ENCODE measurements at regions not wholly inside any gene's neighbourhood (a gene's known extent, or its start where the extent isn't known, plus 50 kb on each side); places are given as distances from the start of the nearest gene placed in this dataset.

DNA sequence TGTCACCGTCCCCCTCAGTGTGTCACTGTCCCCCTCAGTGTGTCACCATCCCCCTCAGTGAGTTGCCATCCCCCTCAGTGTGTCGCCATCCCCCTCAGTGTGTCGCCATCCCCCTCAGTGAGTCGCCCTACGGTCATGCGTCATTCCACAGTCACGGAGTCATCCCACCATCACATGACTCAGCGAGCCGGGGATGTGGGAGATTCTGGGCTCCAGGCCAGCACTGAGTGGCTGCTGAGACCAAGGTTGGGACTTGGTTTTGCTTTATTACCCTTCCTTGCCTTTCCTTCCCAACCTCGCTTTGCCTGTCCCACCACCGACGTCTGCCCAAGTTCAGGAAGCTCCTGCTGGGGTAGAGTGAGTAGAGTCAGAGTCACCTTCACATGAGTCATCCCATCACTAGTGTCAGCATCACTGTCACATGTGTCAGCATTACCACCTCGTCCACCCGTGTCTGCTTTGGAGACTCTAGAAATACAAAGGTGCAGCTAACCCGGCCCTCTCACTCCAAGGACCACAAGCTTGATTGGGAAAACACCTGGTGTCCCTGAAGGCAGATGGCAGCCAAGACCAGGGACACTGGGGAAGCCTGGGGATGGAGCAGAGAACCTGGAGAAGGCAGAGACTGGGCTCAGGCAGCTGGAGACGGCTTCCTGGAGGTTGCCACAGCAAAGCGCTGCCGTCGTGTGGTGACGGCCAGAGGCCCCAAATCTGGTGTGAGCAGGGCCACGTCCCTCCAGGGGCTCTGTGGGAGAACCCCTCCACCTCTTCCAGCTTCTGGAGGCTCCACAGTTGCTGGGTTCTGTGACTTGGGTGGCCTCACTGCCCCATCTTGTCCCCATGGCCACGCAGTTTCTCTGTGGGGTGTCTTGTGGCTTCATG, 485.2 kb upstream of the SALL3 start:
- H3K27ac ChIP-seq = no peak overlapping the region
- DNase-seq (ENCODE audit: extremely low spot score in 2 of 2) = no peak
- no peaks in the 10 kb centered on the region for H3K27me3 ChIP-seq
- no peak overlapping the region for H3K4me3 ChIP-seq
- H3K9me3 ChIP-seq = no peaks in the 10 kb centered on the region
- intact Hi-C loops (cut with DNase I) = no loop called here
- H3K4me1 ChIP-seq = peaks cover 8% of the 10 kb centered on the region
- TF ChIP-seq, protein P1, sequence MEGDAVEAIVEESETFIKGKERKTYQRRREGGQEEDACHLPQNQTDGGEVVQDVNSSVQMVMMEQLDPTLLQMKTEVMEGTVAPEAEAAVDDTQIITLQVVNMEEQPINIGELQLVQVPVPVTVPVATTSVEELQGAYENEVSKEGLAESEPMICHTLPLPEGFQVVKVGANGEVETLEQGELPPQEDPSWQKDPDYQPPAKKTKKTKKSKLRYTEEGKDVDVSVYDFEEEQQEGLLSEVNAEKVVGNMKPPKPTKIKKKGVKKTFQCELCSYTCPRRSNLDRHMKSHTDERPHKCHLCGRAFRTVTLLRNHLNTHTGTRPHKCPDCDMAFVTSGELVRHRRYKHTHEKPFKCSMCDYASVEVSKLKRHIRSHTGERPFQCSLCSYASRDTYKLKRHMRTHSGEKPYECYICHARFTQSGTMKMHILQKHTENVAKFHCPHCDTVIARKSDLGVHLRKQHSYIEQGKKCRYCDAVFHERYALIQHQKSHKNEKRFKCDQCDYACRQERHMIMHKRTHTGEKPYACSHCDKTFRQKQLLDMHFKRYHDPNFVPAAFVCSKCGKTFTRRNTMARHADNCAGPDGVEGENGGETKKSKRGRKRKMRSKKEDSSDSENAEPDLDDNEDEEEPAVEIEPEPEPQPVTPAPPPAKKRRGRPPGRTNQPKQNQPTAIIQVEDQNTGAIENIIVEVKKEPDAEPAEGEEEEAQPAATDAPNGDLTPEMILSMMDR (IDR thresholded peaks at IDR 0.05) = no peak
- no peak for TF ChIP-seq POLR2A (IDR thresholded peaks at IDR 0.05)
- no peak for TF ChIP-seq POLR2AphosphoS5 (IDR thresholded peaks at IDR 0.05; ENCODE audit: insufficient read depth in 1 of 2, low read depth in 1 of 2)
- no peaks in the 10 kb centered on the region for H3K36me3 ChIP-seq

DNA sequence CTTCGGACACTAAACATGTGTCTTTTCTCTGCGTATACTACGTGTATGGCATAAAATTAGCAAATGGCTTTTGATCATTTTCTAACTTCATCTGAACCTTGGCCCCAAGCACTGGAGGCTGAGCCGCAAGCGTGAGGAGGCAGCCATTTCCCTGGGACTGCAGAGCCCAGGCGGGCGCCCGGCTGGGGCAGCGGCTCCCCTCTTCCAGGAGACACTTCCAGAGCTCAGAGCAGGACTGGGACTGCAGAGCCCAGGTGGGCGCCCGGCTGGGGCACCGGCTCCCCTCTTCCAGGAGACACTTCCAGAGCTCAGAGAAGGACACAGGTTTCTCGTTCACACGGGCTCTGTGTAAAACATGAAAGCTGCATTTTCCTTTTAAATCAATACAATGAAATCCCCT, 484.1 kb upstream of the SALL3 start:
- TF ChIP-seq, protein P1 (IDR thresholded peaks at IDR 0.05) = no peak
- TF ChIP-seq POLR2AphosphoS5 (IDR thresholded peaks at IDR 0.05; ENCODE audit: insufficient read depth in 1 of 2, low read depth in 1 of 2) (no peak), POLR2A (IDR thresholded peaks at IDR 0.05) (no peak)
- no peak for DNase-seq (ENCODE audit: extremely low spot score in 2 of 2)
- intact Hi-C loops (cut with DNase I) = no loop called here
- Histone ChIP-seq H3K27ac (peak overlapping the region; percentile 13), H3K9me3 (no peaks in the 10 kb centered on the region), H3K27me3 (no peaks in the 10 kb centered on the region), H3K4me1 (peaks cover 8% of the 10 kb centered on the region), H3K4me3 (no peak overlapping the region), H3K36me3 (no peaks in the 10 kb centered on the region)

- Histone ChIP-seq H3K27ac (peak overlapping the region; percentile 13), H3K36me3 (no peaks in the 10 kb centered on the region), H3K9me3 (no peaks in the 10 kb centered on the region), H3K27me3 (no peaks in the 10 kb centered on the region), H3K4me1 (peaks cover 8% of the 10 kb centered on the region), H3K4me3 (no peak overlapping the region)
- intact Hi-C loops (cut with DNase I) = no loop called here
- DNase-seq (ENCODE audit: extremely low spot score in 2 of 2) = no peak
- TF ChIP-seq POLR2AphosphoS5 (IDR thresholded peaks at IDR 0.05; ENCODE audit: insufficient read depth in 1 of 2, low read depth in 1 of 2) = peak in 1 of 2 donors; percentile 43
- no peak for TF ChIP-seq POLR2A (IDR thresholded peaks at IDR 0.05)
Measured at GRCh38 chr18:78496079-78496478, 483.5 kb upstream of the SALL3 start.

GRCh38 chr18:78497641-78498040, 482.0 kb upstream of the SALL3 start:
- no peaks in the 10 kb centered on the region for H3K27me3 ChIP-seq
- no peak for DNase-seq (ENCODE audit: extremely low spot score in 2 of 2)
- H3K4me3 ChIP-seq = no peak overlapping the region
- no peaks in the 10 kb centered on the region for H3K36me3 ChIP-seq
- peaks cover 8% of the 10 kb centered on the region for H3K4me1 ChIP-seq
- no peak overlapping the region for H3K27ac ChIP-seq
- no peaks in the 10 kb centered on the region for H3K9me3 ChIP-seq
- TF ChIP-seq POLR2A (IDR thresholded peaks at IDR 0.05) (no peak), POLR2AphosphoS5 (IDR thresholded peaks at IDR 0.05; ENCODE audit: insufficient read depth in 1 of 2, low read depth in 1 of 2) (no peak)
- TF ChIP-seq, protein P1 (IDR thresholded peaks at IDR 0.05) = no peak
- intact Hi-C loops (cut with DNase I) = no loop called here

DNA sequence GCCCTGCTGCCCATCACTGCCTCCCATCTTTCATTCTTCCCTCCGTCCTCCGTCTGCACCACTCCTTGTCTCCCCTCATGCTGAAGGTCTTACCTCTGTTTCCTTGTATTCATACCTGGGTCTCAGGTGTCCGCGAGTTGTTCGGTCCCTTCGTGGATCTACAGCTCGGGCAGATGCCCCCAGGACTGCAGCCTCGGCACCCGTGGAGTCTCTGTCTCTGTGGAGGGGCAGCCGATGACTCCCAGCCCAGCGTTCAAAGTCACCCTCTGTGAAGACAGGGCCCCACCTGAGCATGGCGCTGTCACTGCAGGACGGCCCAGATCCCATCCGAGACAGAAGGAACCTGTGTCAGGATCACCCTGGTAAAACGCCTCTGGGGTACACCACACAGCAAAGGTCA, 480.0 kb upstream of the SALL3 start:
- peaks cover 8% of the 10 kb centered on the region for H3K4me1 ChIP-seq
- H3K27ac ChIP-seq = no peak overlapping the region
- no peaks in the 10 kb centered on the region for H3K27me3 ChIP-seq
- H3K36me3 ChIP-seq = no peaks in the 10 kb centered on the region
- no peak for DNase-seq (ENCODE audit: extremely low spot score in 2 of 2)
- no peaks in the 10 kb centered on the region for H3K9me3 ChIP-seq
- TF ChIP-seq POLR2A (IDR thresholded peaks at IDR 0.05) = no peak
- TF ChIP-seq POLR2AphosphoS5 (IDR thresholded peaks at IDR 0.05; ENCODE audit: insufficient read depth in 1 of 2, low read depth in 1 of 2) = no peak
- TF ChIP-seq, protein P1 (IDR thresholded peaks at IDR 0.05) = no peak
- H3K4me3 ChIP-seq = no peak overlapping the region
- intact Hi-C loops (cut with DNase I) = no loop called here

Data from vagina (tissue), 2 donors.